ENCODE measurements at regions not wholly inside any gene's neighbourhood (a gene's known extent, or its start where the extent isn't known, plus 50 kb on each side); places are given as distances from the start of the nearest gene placed in this dataset.

- TF ChIP-seq REST (IDR thresholded peaks at IDR 0.05; ENCODE audit: borderline replicate concordance) (peak; percentile 43; the same call in 1 of the 2 replicates), REST (CRISPR knock-in tag; IDR thresholded peaks at IDR 0.05; ENCODE audit: low read depth) (no peak), SMARCE1 (IDR thresholded peaks at IDR 0.05) (no peak), CTCF (IDR thresholded peaks at IDR 0.05 in 2 of 3, conservative IDR thresholded peaks at IDR 0.05 in 1 of 3; ENCODE audit: insufficient read depth in 2 of 3, low read depth in 1 of 3, low read length in 3 of 3) (peak; percentile 55 to 77 (median 65)), SMC3 (conservative IDR thresholded peaks at IDR 0.05; ENCODE audit: insufficient read depth, low read depth, low read length) (peak; percentile 38; the same call in 1 of the 2 replicates), RAD21 (CRISPR knock-in tag; conservative IDR thresholded peaks at IDR 0.05 in 1 of 2, IDR thresholded peaks at IDR 0.05 in 1 of 2) (peak; percentile 64 to 76), DEAF1 (CRISPR knock-in tag; IDR thresholded peaks at IDR 0.05) (peak; percentile 45; the same call in 1 of the 2 replicates)
Observed at GRCh38 chr1:48061162-48062136, 64.3 kb upstream of the TRABD2B start (continued).

All from K562 (cell line).